HUES6 (cell line): ENCODE measurements at regions not wholly inside any gene's neighbourhood (a gene's known extent, or its start where the extent isn't known, plus 50 kb on each side); places are given as distances from the start of the nearest gene placed in this dataset.
"Not testable (repeated sequence)": the region's sequence is repeated elsewhere in the genome, so short reads cannot be mapped to it uniquely, and the experiment has no call there.

Source experiments
- H3K27ac ChIP-seq: 2 replicates; pipeline ENCODE4 v1.7.0; 2013; ENCODE audit warnings: low read depth, mild to moderate bottlenecking, low read length, inconsistent platforms
- H3K27me3 ChIP-seq: 2 replicates; pipeline ENCODE4 v1.6.1; 2013; ENCODE audit warnings: low read length; ENCODE audit not compliant: control insufficient read depth, insufficient read depth
- H3K36me3 ChIP-seq: 2 replicates; pipeline ENCODE4 v1.6.1; 2013; ENCODE audit warnings: low read length; ENCODE audit not compliant: control insufficient read depth, insufficient read depth
- H3K4me1 ChIP-seq: 2 replicates; pipeline ENCODE4 v1.6.1; 2013; ENCODE audit warnings: low read length; ENCODE audit not compliant: control insufficient read depth, insufficient read depth
- H3K4me3 ChIP-seq: 2 replicates; pipeline ENCODE4 v1.5.1; 2013; ENCODE audit warnings: low read depth, low read length
- H3K9ac ChIP-seq: one replicate; pipeline ENCODE4 v1.6.1; 2013; ENCODE audit warnings: mild to moderate bottlenecking, low read length
- H3K9me3 ChIP-seq: 2 replicates; pipeline ENCODE4 v1.6.1; 2013; ENCODE audit warnings: low read depth, low read length; ENCODE audit not compliant: control insufficient read depth, insufficient read depth

DNA sequence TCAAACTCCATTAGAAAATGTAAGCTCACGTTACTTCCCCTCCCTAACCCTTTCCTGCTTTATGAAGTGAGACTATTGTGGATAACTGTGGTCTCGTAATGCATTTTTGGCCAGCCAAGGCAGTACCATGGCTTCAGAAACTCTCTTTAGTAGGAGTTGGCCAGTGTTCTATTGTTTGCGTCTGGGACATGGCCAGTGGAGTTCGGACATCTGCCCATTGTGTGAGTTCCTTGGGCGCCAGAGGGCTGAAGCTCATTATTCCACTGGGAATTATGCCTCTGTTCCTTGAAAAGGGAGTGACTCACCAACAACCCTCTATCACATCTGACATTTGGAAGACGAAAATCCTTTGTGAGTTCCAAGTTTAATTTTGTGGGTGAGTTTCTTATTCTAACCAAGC, 319.5 kb upstream of the SOX9 start:
- Histone ChIP-seq H3K27ac (no peak overlapping the region), H3K4me1 (no peaks in the 10 kb centered on the region), H3K9ac (no peak overlapping the region), H3K9me3 (no peaks in the 10 kb centered on the region), H3K27me3 (no peaks in the 10 kb centered on the region), H3K36me3 (no peaks in the 10 kb centered on the region), H3K4me3 (no peak overlapping the region)

DNA sequence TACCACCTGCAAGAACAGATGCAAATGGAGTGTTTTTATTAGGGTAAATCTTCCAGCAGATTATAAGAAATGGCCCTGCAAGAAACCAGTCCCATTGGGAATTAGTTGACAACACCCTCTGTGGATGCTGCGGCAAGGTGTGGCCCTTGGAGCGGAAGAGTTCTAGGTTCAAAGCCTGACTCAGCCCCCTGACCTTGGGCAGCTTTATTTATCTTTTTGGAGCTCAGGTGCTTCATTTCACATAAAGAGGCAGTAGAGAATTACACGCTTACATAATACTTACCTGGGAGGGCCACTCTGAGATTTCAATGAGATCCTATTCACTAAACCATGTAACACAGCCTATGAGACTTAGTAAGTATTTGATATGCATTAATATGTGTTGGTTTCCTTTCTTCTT, 318.2 kb upstream of the SOX9 start:
- Histone ChIP-seq H3K9ac (no peak overlapping the region), H3K9me3 (no peaks in the 10 kb centered on the region), H3K4me1 (no peaks in the 10 kb centered on the region), H3K27me3 (no peaks in the 10 kb centered on the region), H3K27ac (no peak overlapping the region), H3K4me3 (no peak overlapping the region), H3K36me3 (no peaks in the 10 kb centered on the region)

DNA sequence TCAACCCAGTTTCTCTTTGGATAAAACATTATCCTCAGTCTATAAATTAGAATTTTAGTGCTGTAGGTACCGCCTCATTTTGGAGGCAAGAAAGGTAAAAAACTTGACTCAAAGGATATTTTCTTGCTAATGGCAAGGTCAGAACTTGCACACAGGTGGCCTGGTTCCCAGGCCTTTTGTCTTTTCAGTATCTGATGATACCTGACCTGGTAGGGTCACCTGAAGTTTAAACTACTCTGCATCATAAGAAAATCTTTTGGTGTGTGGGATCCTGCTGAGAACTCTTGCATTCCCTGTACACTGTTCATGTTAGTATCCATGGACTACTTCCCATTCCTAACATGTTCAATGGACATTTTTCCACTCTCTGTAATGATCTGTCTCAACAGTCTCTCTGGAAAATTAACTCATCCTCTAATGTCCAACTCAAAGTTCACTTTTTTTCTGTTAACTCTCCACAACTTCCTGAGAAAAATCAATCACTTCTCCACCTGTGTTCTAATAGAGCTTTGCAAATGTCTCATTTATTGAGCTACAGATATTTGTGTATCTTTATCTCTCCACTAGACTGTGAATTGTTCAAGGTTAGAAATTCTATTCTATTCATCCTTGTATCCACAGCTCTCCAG, 317.1 kb upstream of the SOX9 start:
- Histone ChIP-seq H3K27ac (no peak overlapping the region), H3K4me1 (no peaks in the 10 kb centered on the region), H3K9me3 (peaks cover 2% of the 10 kb centered on the region; the same call in 1 of the 2 replicates), H3K9ac (no peak overlapping the region), H3K27me3 (no peaks in the 10 kb centered on the region), H3K36me3 (no peaks in the 10 kb centered on the region), H3K4me3 (no peak overlapping the region)

DNA sequence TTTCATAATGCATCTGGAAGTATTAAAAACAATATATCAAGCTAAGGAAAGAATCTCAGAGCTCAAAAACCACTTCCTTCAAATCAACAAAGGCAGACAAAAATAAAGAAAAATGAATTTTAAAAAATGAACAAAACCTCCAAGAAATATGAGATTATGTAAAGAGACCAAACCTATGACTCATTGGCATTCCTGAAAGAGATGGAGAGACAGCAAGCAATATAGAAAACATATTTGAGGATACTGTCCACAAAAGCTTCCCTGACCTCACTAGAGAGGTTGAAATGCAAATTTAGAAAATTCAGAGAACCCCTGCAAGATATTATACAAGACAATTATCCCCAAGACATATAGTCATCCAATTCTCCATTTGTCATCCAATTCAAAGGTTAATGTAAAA, 311.3 kb upstream of the SOX9 start:
- Histone ChIP-seq H3K4me3 (no peak overlapping the region), H3K9ac (no peak overlapping the region), H3K9me3 (peaks cover 2% of the 10 kb centered on the region; the same call in 1 of the 2 replicates), H3K27ac (no peak overlapping the region), H3K4me1 (no peaks in the 10 kb centered on the region), H3K36me3 (no peaks in the 10 kb centered on the region), H3K27me3 (no peaks in the 10 kb centered on the region)

DNA sequence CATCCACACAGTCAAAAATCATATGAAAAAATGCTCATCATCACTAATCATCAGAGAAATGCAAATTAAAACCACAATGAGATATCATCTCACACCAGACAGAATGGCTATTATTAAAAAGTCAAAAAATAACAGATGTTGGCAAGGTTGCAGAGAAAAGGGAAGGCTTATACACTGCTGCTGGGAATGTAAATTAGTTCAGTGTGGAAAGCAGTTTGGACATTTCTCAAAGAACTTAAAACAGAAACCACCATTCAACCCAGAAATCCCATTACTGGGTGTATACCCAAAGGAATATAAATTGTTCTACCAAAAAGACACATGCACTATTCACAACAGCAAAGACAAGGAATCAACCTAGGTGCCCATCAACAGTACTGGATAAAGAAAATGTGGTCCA, 307.0 kb upstream of the SOX9 start:
- H3K4me3 ChIP-seq, H3K36me3 ChIP-seq, H3K27ac ChIP-seq, H3K9me3 ChIP-seq, H3K27me3 ChIP-seq, H3K4me1 ChIP-seq, H3K9ac ChIP-seq: not testable (repeated sequence)

DNA sequence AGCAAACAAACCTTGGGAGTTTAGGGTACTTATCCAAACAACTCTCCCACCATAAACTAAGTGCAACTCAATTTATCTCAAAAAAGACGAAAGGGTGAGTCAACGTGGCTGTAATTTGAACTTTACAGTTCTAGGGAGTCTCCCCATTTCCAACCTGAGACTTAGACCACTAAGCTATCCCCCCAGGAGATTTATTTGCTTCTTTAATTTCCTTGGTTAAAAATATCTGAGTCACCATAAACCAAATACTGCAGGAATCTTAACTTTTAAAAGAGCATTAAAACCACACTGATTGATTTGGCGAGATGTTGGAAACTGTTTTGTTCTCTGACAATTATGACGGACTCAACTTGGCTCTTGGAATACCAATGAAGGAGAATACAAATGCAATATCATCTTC, 299.3 kb upstream of the SOX9 start:
- no peak overlapping the region for H3K9ac ChIP-seq
- no peak overlapping the region for H3K4me3 ChIP-seq
- H3K36me3 ChIP-seq = no peaks in the 10 kb centered on the region
- H3K9me3 ChIP-seq = no peaks in the 10 kb centered on the region
- H3K27me3 ChIP-seq = no peaks in the 10 kb centered on the region
- peaks cover 6% of the 10 kb centered on the region; the same call in 1 of the 2 replicates for H3K4me1 ChIP-seq
- H3K27ac ChIP-seq = no peak overlapping the region

DNA sequence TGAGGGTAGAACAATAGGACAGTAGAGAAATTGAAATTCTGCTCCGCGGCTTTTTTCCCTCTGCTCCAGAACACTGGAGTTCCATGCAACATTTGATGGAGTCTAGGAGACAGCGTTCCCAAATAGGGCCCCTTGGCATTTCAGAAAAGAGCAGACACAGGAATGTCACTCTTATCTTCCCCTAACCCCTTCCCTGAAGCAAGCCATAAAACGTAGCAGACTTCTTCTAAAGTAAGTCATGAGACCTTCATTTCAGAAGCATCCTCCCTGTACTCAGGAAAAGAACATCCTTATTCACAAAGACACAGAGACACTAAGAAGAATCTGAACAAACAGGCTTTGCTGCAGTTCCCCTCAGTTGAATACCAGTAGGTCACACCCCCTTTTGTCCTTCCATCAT, 296.1 kb upstream of the SOX9 start:
- Histone ChIP-seq H3K27ac (no peak overlapping the region), H3K9me3 (no peaks in the 10 kb centered on the region), H3K4me1 (peaks cover 26% of the 10 kb centered on the region), H3K36me3 (no peaks in the 10 kb centered on the region), H3K9ac (no peak overlapping the region), H3K4me3 (no peak overlapping the region), H3K27me3 (no peaks in the 10 kb centered on the region)

DNA sequence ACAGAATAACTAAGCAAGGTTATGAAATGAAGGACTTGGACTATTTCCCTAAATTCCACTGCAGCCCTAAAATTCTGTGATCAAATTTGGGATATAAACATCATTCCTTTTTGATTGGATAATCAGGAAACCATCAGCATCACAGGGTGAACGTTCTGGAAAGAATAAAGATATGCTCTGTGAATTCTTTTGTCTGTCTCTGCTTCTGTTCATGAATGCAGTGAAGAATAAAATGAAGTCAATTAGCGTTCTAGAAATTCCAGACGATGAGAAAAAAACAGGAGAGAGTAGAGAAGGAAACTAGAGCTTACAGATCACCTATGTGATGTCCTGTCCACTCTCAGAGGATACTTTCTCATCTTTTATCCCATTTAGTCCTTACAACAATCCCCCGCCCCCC, 295.1 kb upstream of the SOX9 start:
- peaks cover 29% of the 10 kb centered on the region for H3K4me1 ChIP-seq
- no peak overlapping the region for H3K4me3 ChIP-seq
- no peak overlapping the region for H3K27ac ChIP-seq
- H3K9ac ChIP-seq = no peak overlapping the region
- H3K36me3 ChIP-seq = no peaks in the 10 kb centered on the region
- H3K9me3 ChIP-seq = no peaks in the 10 kb centered on the region
- H3K27me3 ChIP-seq = no peaks in the 10 kb centered on the region

DNA sequence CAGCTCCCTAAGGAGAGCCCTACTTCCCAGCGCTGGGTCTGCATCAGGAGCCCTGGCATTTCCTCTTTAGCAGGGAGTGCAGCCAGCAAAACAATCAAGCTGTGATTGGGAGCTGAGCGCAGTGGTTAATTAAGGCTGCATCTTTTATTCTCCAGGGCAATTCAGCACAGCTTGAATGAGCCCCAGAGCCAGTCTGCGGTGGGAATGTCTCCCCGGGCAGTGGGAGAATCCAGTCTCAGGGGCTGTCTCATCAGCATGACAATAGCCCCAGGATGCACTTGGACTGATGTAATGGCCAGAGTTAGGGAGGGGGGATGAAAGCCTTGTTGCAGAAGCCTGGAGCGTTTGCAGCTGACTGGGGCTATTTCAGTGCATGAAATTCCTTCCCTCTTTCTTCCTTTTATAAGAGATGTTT, 292.6 kb upstream of the SOX9 start:
- peaks cover 31% of the 10 kb centered on the region for H3K4me1 ChIP-seq
- H3K4me3 ChIP-seq = no peak overlapping the region
- no peaks in the 10 kb centered on the region for H3K36me3 ChIP-seq
- no peak overlapping the region for H3K27ac ChIP-seq
- H3K27me3 ChIP-seq = no peaks in the 10 kb centered on the region
- no peak overlapping the region for H3K9ac ChIP-seq
- H3K9me3 ChIP-seq = no peaks in the 10 kb centered on the region

DNA sequence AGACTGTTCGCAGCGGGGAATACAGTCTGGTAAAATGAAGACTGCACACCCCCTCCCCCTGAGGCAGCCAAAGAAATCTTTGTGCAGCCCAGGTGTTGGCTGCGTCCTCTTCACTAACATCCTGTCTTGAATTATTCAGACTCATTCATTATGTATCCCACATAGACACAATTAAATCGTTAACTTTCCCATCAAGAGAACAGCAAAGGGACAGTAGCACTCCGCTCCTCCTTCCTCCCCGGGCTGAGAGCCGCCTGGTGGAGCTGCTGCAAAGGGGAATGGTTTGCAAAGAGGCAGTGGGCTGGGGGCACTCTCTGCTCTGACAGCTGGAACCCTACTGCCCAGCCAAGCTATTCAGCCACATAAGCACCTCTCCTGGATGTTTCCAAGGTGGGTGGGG, 290.0 kb upstream of the SOX9 start:
- Histone ChIP-seq H3K4me1 (peaks cover 25% of the 10 kb centered on the region), H3K9me3 (no peaks in the 10 kb centered on the region), H3K36me3 (no peaks in the 10 kb centered on the region), H3K27ac (no peak overlapping the region), H3K4me3 (no peak overlapping the region), H3K27me3 (no peaks in the 10 kb centered on the region), H3K9ac (no peak overlapping the region)

DNA sequence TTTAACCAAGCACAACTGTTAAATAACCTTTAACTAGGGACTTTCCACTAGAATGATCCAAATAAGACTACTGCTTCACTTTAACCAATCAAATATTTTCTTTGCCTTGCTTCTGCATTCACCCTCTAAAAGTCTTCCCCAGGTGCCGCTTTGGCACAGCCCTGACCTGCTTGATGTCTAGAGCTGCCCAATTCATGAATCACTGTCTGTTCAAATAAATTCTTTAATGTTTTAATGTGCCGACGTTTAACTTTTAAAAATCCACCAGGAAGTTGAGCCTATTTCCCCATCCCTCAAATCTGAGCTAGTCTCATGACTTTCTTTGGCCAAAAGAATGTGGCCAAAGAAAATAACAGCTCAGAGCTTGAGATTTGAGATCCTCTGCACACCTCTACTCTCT, 277.8 kb upstream of the SOX9 start:
- no peak overlapping the region for H3K4me3 ChIP-seq
- no peaks in the 10 kb centered on the region for H3K36me3 ChIP-seq
- no peaks in the 10 kb centered on the region for H3K27me3 ChIP-seq
- no peak overlapping the region for H3K9ac ChIP-seq
- 0 out of 2 replicates have a peak, but pooled peaks cover 4% of the 10 kb centered on the region for H3K9me3 ChIP-seq
- H3K4me1 ChIP-seq = no peaks in the 10 kb centered on the region
- no peak overlapping the region for H3K27ac ChIP-seq

DNA sequence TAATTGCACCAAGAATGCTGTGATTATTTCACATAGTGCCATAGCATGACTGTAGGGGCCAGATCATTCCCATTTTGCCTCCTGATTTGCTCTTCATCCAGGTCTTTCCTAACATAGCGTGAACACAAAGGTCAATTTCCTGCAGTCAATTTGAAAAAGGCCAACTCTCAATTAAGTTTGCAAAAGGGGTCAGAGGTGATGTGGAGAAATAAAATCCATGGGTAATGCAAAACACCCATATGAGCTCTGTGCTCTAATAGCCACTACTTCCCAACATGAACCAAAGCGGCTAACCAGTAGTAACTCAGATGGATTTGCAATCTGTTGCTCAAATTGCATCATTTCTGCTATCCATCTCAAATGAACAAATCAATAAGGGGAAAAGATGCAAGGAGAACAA, 275.5 kb upstream of the SOX9 start:
- no peak overlapping the region for H3K27ac ChIP-seq
- no peaks in the 10 kb centered on the region for H3K27me3 ChIP-seq
- H3K9me3 ChIP-seq = 0 out of 2 replicates have a peak, but pooled peaks cover 4% of the 10 kb centered on the region
- no peaks in the 10 kb centered on the region for H3K36me3 ChIP-seq
- no peak overlapping the region for H3K9ac ChIP-seq
- H3K4me1 ChIP-seq = no peaks in the 10 kb centered on the region
- no peak overlapping the region for H3K4me3 ChIP-seq
